Head of caudate nucleus (tissue), 42 donors: ENCODE measurements at regions not wholly inside any gene's neighbourhood (a gene's known extent, or its start where the extent isn't known, plus 50 kb on each side); places are given as distances from the start of the nearest gene placed in this dataset.
"Not testable (repeated sequence)": the region's sequence is repeated elsewhere in the genome, so short reads cannot be mapped to it uniquely, and the experiment has no call there.

Experiments used
- DNase-seq, 42 donors: peaks; one replicate each; pipeline versions ENCODE4 v3.0.0 to v3.0.0-alpha.2; 2020 to 2021; ENCODE audit warnings: mixed read lengths in 7 of 42
- intact Hi-C: fragments of 100-400 bp; cut with DNase I; formaldehyde crosslinking; loops from one replicate; pipeline ENCODE4 v1.15.0; 2022

- DNase-seq = no peak
- intact Hi-C loops = no loop called here
These were observed 296.5 kb downstream of the SI start for GRCh38 chr3:164781755-164782154.

- DNase-seq = no peak
- intact Hi-C loops = no loop called here
These were observed 298.5 kb downstream of the SI start for GRCh38 chr3:164779816-164780215.

GRCh38 chr3:164752812-164753211, 325.5 kb downstream of the SI start:
- intact Hi-C loops = no loop called here

GRCh38 chr3:164748626-164749025, 329.7 kb downstream of the SI start:
- no peak for DNase-seq
- intact Hi-C loops = no loop called here

More at GRCh38 chr3:164752812-164753211, 325.5 kb downstream of the SI start:
- peak in 1 of 42 donors; percentile 0 for DNase-seq

GRCh38 chr3:164741869-164742268, 336.4 kb downstream of the SI start:
- no peak for DNase-seq
- intact Hi-C loops = no loop called here

- no peak for DNase-seq
- intact Hi-C loops = no loop called here
These were observed 341.1 kb downstream of the SI start for GRCh38 chr3:164737174-164737573.

GRCh38 chr3:164732166-164732565, 346.1 kb downstream of the SI start:
- intact Hi-C loops = no loop called here
- DNase-seq = no peak

GRCh38 chr3:164730815-164731360, 347.4 kb downstream of the SI start:
- peak in 3 of 42 donors; percentile 1 to 37 (median 35) for DNase-seq
- intact Hi-C loops = no loop called here

- intact Hi-C loops = no loop called here
- no peak for DNase-seq
These were observed 354.9 kb downstream of the SI start for GRCh38 chr3:164723396-164723795.

- intact Hi-C loops, DNase-seq: not testable (repeated sequence)
These were observed 375.5 kb downstream of the SI start for GRCh38 chr3:164702808-164703207.

GRCh38 chr3:164687902-164688301, 390.4 kb downstream of the SI start:
- no peak for DNase-seq
- intact Hi-C loops = no loop called here

- DNase-seq = peak in 16 of 42 donors; percentile 4 to 59 (median 20)
- intact Hi-C loops = no loop called here
These were observed 391.1 kb downstream of the SI start for GRCh38 chr3:164687211-164687610.

GRCh38 chr3:164683489-164683888, 394.8 kb downstream of the SI start:
- intact Hi-C loops = no loop called here
- DNase-seq = no peak

GRCh38 chr3:164679245-164679644, 399.1 kb downstream of the SI start:
- intact Hi-C loops = no loop called here
- no peak for DNase-seq

GRCh38 chr3:164677317-164677716, 401.0 kb downstream of the SI start:
- intact Hi-C loops = no loop called here
- no peak for DNase-seq

GRCh38 chr3:164673738-164674137, 404.6 kb downstream of the SI start:
- DNase-seq = no peak
- intact Hi-C loops = no loop called here

GRCh38 chr3:164658125-164658524, 420.2 kb downstream of the SI start:
- DNase-seq = no peak
- intact Hi-C loops = no loop called here

- DNase-seq = no peak
- intact Hi-C loops = no loop called here
These were observed 420.7 kb downstream of the SI start for GRCh38 chr3:164657631-164658030.

GRCh38 chr3:164655462-164655861, 422.8 kb downstream of the SI start:
- no peak for DNase-seq
- intact Hi-C loops = no loop called here

- intact Hi-C loops = no loop called here
- no peak for DNase-seq
These were observed 437.2 kb downstream of the SI start for GRCh38 chr3:164641071-164641470.

- no peak for DNase-seq
- intact Hi-C loops = no loop called here
These were observed 437.7 kb downstream of the SI start for GRCh38 chr3:164640591-164640990.

GRCh38 chr3:164620956-164621355, 457.3 kb downstream of the SI start:
- no peak for DNase-seq
- intact Hi-C loops = no loop called here
